Non-pigmented ciliary epithelial cell (primary cell): ENCODE measurements at regions not wholly inside any gene's neighbourhood (a gene's known extent, or its start where the extent isn't known, plus 50 kb on each side); places are given as distances from the start of the nearest gene placed in this dataset.
"Not testable (repeated sequence)": the region's sequence is repeated elsewhere in the genome, so short reads cannot be mapped to it uniquely, and the experiment has no call there.

Experiments used
- DNase-seq: peaks from one replicate; pipeline ENCODE4 v3.0.0-alpha.2; 2010; ENCODE audit warnings: low read depth

- DNase-seq = no peak
These were observed 559.1 kb upstream of the TRPC7 start for GRCh38 chr5:136924490-136924889.

- DNase-seq = no peak
These were observed 545.3 kb upstream of the TRPC7 start for GRCh38 chr5:136910625-136911024.

GRCh38 chr5:136909906-136910305, 544.6 kb upstream of the TRPC7 start:
- DNase-seq = no peak

- DNase-seq = no peak
These were observed 542.0 kb upstream of the TRPC7 start for GRCh38 chr5:136907371-136907770.

- DNase-seq = no peak
These were observed 541.2 kb upstream of the TRPC7 start for GRCh38 chr5:136906545-136906944.

- DNase-seq = no peak
These were observed 540.2 kb upstream of the TRPC7 start for GRCh38 chr5:136905571-136905970.

- DNase-seq = no peak
These were observed 528.7 kb upstream of the TRPC7 start for GRCh38 chr5:136894070-136894469.

GRCh38 chr5:136892000-136892399, 526.7 kb upstream of the TRPC7 start:
- DNase-seq = no peak

- no peak for DNase-seq
These were observed 526.0 kb upstream of the TRPC7 start for GRCh38 chr5:136891175-136891972.

GRCh38 chr5:136890431-136891148, 525.2 kb upstream of the TRPC7 start:
- DNase-seq = no peak

GRCh38 chr5:136886608-136887007, 521.3 kb upstream of the TRPC7 start:
- no peak for DNase-seq

GRCh38 chr5:136864960-136865359, 499.6 kb upstream of the TRPC7 start:
- DNase-seq = no peak

- no peak for DNase-seq
These were observed 491.3 kb upstream of the TRPC7 start for GRCh38 chr5:136856648-136857047.

GRCh38 chr5:136853971-136854370, 488.6 kb upstream of the TRPC7 start:
- DNase-seq = no peak

GRCh38 chr5:136840601-136841000, 475.3 kb upstream of the TRPC7 start:
- DNase-seq = no peak

- no peak for DNase-seq
These were observed 470.7 kb upstream of the TRPC7 start for GRCh38 chr5:136836093-136836492.

- no peak for DNase-seq
These were observed 455.5 kb upstream of the TRPC7 start for GRCh38 chr5:136820848-136821247.

- DNase-seq = no peak
These were observed 454.4 kb upstream of the TRPC7 start for GRCh38 chr5:136819526-136820302.

GRCh38 chr5:136816327-136816726, 451.0 kb upstream of the TRPC7 start:
- DNase-seq = no peak

- DNase-seq = peak; percentile 37
These were observed 449.5 kb upstream of the TRPC7 start for GRCh38 chr5:136814619-136815378.

GRCh38 chr5:136812270-136812669, 446.9 kb upstream of the TRPC7 start:
- not testable (repeated sequence) for DNase-seq

- DNase-seq = peak; percentile 78
These were observed 446.2 kb upstream of the TRPC7 start for GRCh38 chr5:136811551-136811950.
